ENCODE measurements at regions not wholly inside any gene's neighbourhood (a gene's known extent, or its start where the extent isn't known, plus 50 kb on each side); places are given as distances from the start of the nearest gene placed in this dataset.

DNA sequence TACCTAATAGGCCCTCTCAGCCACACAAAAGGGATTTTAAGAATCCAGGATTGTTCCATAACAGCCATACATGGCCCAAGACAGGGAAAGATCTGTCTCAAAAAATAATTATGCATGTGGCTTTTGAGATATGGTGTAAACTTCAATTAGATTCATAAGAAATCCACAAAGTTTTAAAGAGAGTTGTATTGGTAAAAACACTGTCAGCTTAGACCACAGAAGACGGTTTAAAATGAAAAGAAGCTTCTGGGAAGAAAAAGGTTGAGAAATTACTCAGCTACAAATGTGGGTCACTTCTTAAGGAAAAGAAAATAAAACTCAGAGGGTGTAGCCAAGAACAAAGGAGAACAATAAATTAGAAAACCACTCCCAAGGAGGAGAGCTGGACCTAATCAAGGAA, 191.4 kb downstream of the KIF26A start:
- no peak for DNase-seq (ENCODE audit: low spot score)
- in situ Hi-C loops (cut with MboI; ENCODE audit: low sequenced_read_pairs, unreplicated experiment): no loop called here
- TF ChIP-seq, protein P1, sequence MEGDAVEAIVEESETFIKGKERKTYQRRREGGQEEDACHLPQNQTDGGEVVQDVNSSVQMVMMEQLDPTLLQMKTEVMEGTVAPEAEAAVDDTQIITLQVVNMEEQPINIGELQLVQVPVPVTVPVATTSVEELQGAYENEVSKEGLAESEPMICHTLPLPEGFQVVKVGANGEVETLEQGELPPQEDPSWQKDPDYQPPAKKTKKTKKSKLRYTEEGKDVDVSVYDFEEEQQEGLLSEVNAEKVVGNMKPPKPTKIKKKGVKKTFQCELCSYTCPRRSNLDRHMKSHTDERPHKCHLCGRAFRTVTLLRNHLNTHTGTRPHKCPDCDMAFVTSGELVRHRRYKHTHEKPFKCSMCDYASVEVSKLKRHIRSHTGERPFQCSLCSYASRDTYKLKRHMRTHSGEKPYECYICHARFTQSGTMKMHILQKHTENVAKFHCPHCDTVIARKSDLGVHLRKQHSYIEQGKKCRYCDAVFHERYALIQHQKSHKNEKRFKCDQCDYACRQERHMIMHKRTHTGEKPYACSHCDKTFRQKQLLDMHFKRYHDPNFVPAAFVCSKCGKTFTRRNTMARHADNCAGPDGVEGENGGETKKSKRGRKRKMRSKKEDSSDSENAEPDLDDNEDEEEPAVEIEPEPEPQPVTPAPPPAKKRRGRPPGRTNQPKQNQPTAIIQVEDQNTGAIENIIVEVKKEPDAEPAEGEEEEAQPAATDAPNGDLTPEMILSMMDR (IDR thresholded peaks at IDR 0.05; ENCODE audit: borderline replicate concordance, control extremely low read depth, extremely low read depth, insufficient read depth, missing control alignments): no peak

GRCh38 chr14:104331871-104332605, 193.7 kb downstream of the KIF26A start:
- TF ChIP-seq, protein P1 (IDR thresholded peaks at IDR 0.05; ENCODE audit: borderline replicate concordance, control extremely low read depth, extremely low read depth, insufficient read depth, missing control alignments): no peak
- in situ Hi-C loops (cut with MboI; ENCODE audit: low sequenced_read_pairs, unreplicated experiment): no loop called here
- no peak for DNase-seq (ENCODE audit: low spot score)

GRCh38 chr14:104332634-104333270, 194.4 kb downstream of the KIF26A start:
- DNase-seq (ENCODE audit: low spot score): no peak
- in situ Hi-C loops (cut with MboI; ENCODE audit: low sequenced_read_pairs, unreplicated experiment): no loop called here
- TF ChIP-seq, protein P1 (IDR thresholded peaks at IDR 0.05; ENCODE audit: borderline replicate concordance, control extremely low read depth, extremely low read depth, insufficient read depth, missing control alignments): no peak

- DNase-seq (ENCODE audit: low spot score): no peak
- in situ Hi-C loops (cut with MboI; ENCODE audit: low sequenced_read_pairs, unreplicated experiment): no loop called here
- TF ChIP-seq, protein P1 (IDR thresholded peaks at IDR 0.05; ENCODE audit: borderline replicate concordance, control extremely low read depth, extremely low read depth, insufficient read depth, missing control alignments): no peak
These were observed 195.4 kb downstream of the KIF26A start for GRCh38 chr14:104333646-104334423.

DNA sequence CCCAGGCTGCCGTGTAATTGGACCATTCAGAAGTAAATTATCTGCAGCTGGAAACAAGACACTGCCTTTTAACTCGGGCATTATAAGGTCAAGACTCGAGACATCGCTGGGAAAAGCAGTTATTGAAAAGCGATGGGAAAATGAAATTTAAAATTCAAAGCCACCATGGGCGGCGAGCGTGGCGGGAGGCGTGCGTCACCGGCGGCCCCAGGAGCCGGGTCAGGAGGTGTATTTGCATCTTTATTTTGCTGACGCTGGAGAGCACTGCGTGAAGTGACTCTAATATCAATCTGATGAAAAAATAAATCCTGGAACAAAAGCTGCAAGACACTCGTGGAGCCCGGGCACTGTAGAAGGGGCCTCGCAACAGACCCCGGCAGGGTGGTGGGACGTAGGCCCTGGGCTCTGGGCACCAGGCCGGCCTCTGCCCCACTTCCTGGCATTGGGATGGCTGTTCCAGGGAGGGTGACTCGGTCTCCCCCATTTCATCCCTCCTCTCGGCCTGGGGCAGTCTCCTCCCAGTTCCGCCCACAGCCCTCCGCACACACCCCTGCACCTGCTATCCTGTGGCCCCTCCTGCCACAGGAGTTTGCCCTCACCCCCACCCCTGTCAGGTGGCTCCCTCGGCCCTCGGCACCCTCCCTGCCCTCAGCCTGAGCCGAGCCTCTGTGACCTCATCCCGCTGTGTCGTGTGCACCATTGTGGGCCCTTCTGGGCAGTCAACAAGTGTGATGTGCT, 196.2 kb downstream of the KIF26A start:
- DNase-seq (ENCODE audit: low spot score): no peak
- in situ Hi-C loops (cut with MboI; ENCODE audit: low sequenced_read_pairs, unreplicated experiment): no loop called here
- TF ChIP-seq, protein P1 (IDR thresholded peaks at IDR 0.05; ENCODE audit: borderline replicate concordance, control extremely low read depth, extremely low read depth, insufficient read depth, missing control alignments): no peak

GRCh38 chr14:104335176-104335575, 196.8 kb downstream of the KIF26A start:
- TF ChIP-seq, protein P1 (IDR thresholded peaks at IDR 0.05; ENCODE audit: borderline replicate concordance, control extremely low read depth, extremely low read depth, insufficient read depth, missing control alignments): no peak
- in situ Hi-C loops (cut with MboI; ENCODE audit: low sequenced_read_pairs, unreplicated experiment): no loop called here
- no peak for DNase-seq (ENCODE audit: low spot score)
